ENCODE measurements at regions not wholly inside any gene's neighbourhood (a gene's known extent, or its start where the extent isn't known, plus 50 kb on each side); places are given as distances from the start of the nearest gene placed in this dataset.

- Histone ChIP-seq H2AFZ (ENCODE audit: low read length) (no peak overlapping the region), H3K56ac (replicated peaks; ENCODE audit: insufficient read length, low read depth, low read length) (no peak overlapping the region), H3K4me1 (replicated peaks in 1 of 4; ENCODE audit: control insufficient read depth in 3 of 4, insufficient read depth in 4 of 4, low read length in 3 of 4) (peaks cover 0 to 9% (median 4%) of the 10 kb centered on the region in 4 experiments; a peak in 4 of 7 replicates), H2BK20ac (ENCODE audit: low read length) (no peak overlapping the region), H4K8ac (ENCODE audit: extremely low read depth, insufficient read depth, low read length) (no peak overlapping the region), H2AK5ac (ENCODE audit: low read depth, low read length) (no peak overlapping the region), H2BK120ac (replicated peaks; ENCODE audit: low read depth, low read length) (no peak overlapping the region), H3K4me2 (ENCODE audit: insufficient read depth in 1 of 2, low read depth in 2 of 2, low read length in 2 of 2) (no peak overlapping the region), H2BK15ac (ENCODE audit: low read length) (no peak overlapping the region), H3K79me2 (ENCODE audit: control insufficient read depth in 1 of 2, insufficient read depth in 2 of 2, low read length in 2 of 2) (no peaks in the 10 kb centered on the region), H4K5ac (ENCODE audit: insufficient read length, low read depth, low read length) (no peak overlapping the region), H3K23ac (ENCODE audit: insufficient read length) (no peak overlapping the region), H3K4me3 (ENCODE audit: extremely low read depth in 1 of 4, insufficient read depth in 2 of 4, low read depth in 3 of 4, low read length in 4 of 4) (no peak overlapping the region), H3K9ac (replicated peaks in 1 of 4; ENCODE audit: extremely low read depth in 1 of 4, low read depth in 3 of 4, low read length in 3 of 4) (no peak overlapping the region), H3K14ac (ENCODE audit: insufficient read length) (no peak overlapping the region), H3K4ac (replicated peaks; ENCODE audit: insufficient read length, low read depth, low read length) (no peak overlapping the region), H2BK5ac (ENCODE audit: low read depth, low read length) (no peak overlapping the region), H4K20me1 (replicated peaks in 1 of 2; ENCODE audit: control insufficient read depth in 1 of 2, insufficient read depth in 2 of 2, low read length in 2 of 2) (no peaks in the 10 kb centered on the region), H3K23me2 (ENCODE audit: low read depth, low read length) (no peaks in the 10 kb centered on the region; the same call in 1 of the 2 replicates), H3K27ac (ENCODE audit: low read depth, low read length) (no peak overlapping the region), H3K9me3 (ENCODE audit: insufficient read depth in 2 of 2, low read depth in 1 of 2, low read length in 1 of 2) (no peaks in the 10 kb centered on the region), H2BK12ac (ENCODE audit: low read depth, low read length) (no peak overlapping the region), H3K27me3 (replicated peaks in 1 of 4; ENCODE audit: control insufficient read depth in 3 of 4, extremely low read depth in 1 of 4, insufficient read depth in 3 of 4, low read length in 3 of 4) (no peaks in the 10 kb centered on the region), H3K18ac (ENCODE audit: extremely low read depth, low read length) (no peak overlapping the region), H3K36me3 (ENCODE audit: control insufficient read depth in 2 of 4, insufficient read depth in 4 of 4, low read length in 3 of 4) (no peaks in the 10 kb centered on the region), H4K91ac (replicated peaks; ENCODE audit: insufficient read length, low read length) (no peak overlapping the region), H3K79me1 (ENCODE audit: low read depth, low read length) (no peaks in the 10 kb centered on the region)
- ChIA-PET CTCF (ENCODE audit: partially characterized antibody) (no interaction called here), POLR2A (ENCODE audit: partially characterized antibody) (no interaction called here)
- FAIRE-seq (no peak), DNase-seq (ENCODE audit: low read depth in 1 of 2, low spot score in 2 of 2) (no peak)
- WGBS, 2 experiments (ENCODE audit: extremely low coverage in 1 of 2, insufficient coverage in 1 of 2, insufficient read length in 1 of 2, insufficient replicate concordance in 2 of 2, low coverage in 1 of 2, low lambda C conversion rate in 2 of 2, missing lambda C conversion rate in 1 of 2): 82% methylated on average over 4 of the region's 4 CpGs; no CpG with 5 or more reads in 1 of the 2 experiments
- TF ChIP-seq ZNF274 (IDR thresholded peaks at IDR 0.05; ENCODE audit: borderline replicate concordance, extremely low read depth, low read length): no peak
- no peak for TF ChIP-seq CTBP2 (IDR thresholded peaks at IDR 0.05; ENCODE audit: borderline replicate concordance, insufficient read depth, insufficient read length, low read length)
- no peak for TF ChIP-seq JUND (IDR thresholded peaks at IDR 0.05; ENCODE audit: low read length)
- TF ChIP-seq POLR2A (IDR thresholded peaks at IDR 0.05; ENCODE audit: control extremely low read depth in 1 of 2, low read depth in 2 of 2, low read length in 2 of 2): no peak
- TF ChIP-seq ATF2 (IDR thresholded peaks at IDR 0.05; ENCODE audit: low read length): no peak
- no peak for TF ChIP-seq RBBP5 (IDR thresholded peaks at IDR 0.05; ENCODE audit: borderline replicate concordance, low read depth, low read length)
- no peak for TF ChIP-seq CBX8 (IDR thresholded peaks at IDR 0.05; ENCODE audit: borderline replicate concordance, low read depth, low read length)
- TF ChIP-seq KDM1A (IDR thresholded peaks at IDR 0.05; ENCODE audit: borderline replicate concordance, low read length): no peak
- TF ChIP-seq NANOG (IDR thresholded peaks at IDR 0.05; ENCODE audit: insufficient read depth, low read depth, low read length, poor library complexity, severe bottlenecking): no peak
- TF ChIP-seq FOSL1 (IDR thresholded peaks at IDR 0.05; ENCODE audit: insufficient read depth, low read depth, low read length): no peak
- TF ChIP-seq GABPA (IDR thresholded peaks at IDR 0.05; ENCODE audit: borderline replicate concordance, insufficient read depth, low read length): no peak
- TF ChIP-seq ASH2L (IDR thresholded peaks at IDR 0.05; ENCODE audit: low read length): no peak
These were observed 388.5 kb upstream of the FANCL start for GRCh38 chr2:58629545-58630119.
